GM19372 (cell line): ENCODE measurements at regions not wholly inside any gene's neighbourhood (a gene's known extent, or its start where the extent isn't known, plus 50 kb on each side); places are given as distances from the start of the nearest gene placed in this dataset.
"Not testable (repeated sequence)": the region's sequence is repeated elsewhere in the genome, so short reads cannot be mapped to it uniquely, and the experiment has no call there.

Experiments used
- ATAC-seq: cut with Tn5 transposase; IDR thresholded peaks from one replicate; pipeline ENCODE4 v1.9.1; 2021; ENCODE audit warnings: mild to moderate bottlenecking, low read depth, moderate library complexity; ENCODE audit not compliant: unreplicated experiment

GRCh38 chr16:48958681-48959080 lies 323.0 kb downstream of the CBLN1 start:
- no peak for ATAC-seq

DNA sequence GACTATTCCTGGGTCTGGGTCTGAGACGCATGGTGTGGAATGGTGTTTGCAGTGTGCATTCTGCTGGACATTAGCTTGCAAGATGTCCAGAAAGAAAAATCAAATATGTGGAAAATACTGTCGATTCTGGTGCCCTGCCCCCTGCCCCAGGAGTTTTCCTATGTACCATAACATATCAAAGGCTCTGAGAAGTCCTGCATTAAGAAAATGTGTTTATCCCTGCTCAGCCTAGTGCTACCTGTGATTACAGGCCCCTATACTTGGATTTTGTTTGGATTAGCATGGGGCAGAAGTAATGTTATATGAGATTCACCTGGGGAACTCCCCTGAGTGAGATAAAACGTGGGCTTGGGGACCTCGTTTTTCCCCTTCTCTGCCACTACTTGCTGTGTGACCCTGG lies 325.0 kb downstream of the CBLN1 start:
- no peak for ATAC-seq

- no peak for ATAC-seq
These were observed 325.8 kb downstream of the CBLN1 start for GRCh38 chr16:48955837-48956236.

- not testable (repeated sequence) for ATAC-seq
These were observed 330.0 kb downstream of the CBLN1 start for GRCh38 chr16:48951621-48952125.

GRCh38 chr16:48950184-48950583 lies 331.5 kb downstream of the CBLN1 start:
- ATAC-seq: no peak

DNA sequence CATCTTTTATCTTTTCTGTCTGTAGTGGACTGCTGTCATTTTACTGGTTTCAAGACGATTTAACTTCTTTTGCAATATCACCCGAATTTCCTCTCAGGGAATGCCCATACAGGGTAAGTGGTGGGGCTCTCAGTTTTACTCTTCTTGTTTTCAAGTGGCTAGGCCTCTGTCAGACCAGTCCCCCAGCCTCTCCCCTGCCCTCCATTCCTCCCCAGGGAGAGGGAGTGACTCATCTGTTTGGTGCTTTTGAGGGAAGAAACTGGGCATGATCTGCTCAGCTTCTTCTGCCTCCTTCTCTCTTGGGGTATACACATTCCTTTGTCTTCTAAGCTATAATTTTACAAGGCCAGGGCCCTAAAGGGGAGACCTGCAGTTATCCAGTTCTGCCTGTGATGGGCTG lies 332.0 kb downstream of the CBLN1 start:
- no peak for ATAC-seq

DNA sequence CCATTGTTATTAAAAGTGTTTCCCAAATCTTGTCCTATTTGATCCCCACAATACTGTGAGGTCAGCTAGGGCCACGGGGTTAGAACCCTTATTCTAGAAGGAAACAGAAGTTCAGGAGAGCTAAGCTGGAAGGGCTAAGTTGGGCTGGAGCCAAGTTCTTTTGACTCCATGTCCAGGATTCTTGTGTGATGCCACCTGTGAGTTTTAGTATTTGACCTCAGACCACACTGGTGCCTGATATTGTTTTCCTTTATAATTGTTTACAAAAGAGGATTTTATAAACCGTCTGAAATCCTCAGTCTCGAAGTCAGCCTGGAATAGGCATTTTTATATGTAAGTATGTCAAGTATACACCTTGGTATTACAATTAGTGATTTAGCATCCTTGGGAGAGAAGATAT lies 332.7 kb downstream of the CBLN1 start:
- no peak for ATAC-seq

DNA sequence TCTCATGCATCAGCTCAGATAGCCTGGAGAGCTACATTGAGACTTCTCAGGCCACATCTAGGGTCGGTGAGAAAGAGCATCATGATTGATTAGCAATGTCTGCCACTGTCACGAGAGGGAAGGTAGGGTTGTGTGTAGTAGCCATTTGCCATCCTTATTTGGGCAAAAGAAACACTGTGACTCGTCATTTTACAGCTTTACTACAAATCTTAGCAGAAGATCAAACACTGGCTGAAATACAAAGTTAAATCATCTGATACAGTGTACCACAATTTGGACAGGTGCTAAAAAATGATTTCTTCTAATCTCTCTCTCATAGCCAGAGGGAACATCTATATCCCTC lies 334.3 kb downstream of the CBLN1 start:
- no peak for ATAC-seq

DNA sequence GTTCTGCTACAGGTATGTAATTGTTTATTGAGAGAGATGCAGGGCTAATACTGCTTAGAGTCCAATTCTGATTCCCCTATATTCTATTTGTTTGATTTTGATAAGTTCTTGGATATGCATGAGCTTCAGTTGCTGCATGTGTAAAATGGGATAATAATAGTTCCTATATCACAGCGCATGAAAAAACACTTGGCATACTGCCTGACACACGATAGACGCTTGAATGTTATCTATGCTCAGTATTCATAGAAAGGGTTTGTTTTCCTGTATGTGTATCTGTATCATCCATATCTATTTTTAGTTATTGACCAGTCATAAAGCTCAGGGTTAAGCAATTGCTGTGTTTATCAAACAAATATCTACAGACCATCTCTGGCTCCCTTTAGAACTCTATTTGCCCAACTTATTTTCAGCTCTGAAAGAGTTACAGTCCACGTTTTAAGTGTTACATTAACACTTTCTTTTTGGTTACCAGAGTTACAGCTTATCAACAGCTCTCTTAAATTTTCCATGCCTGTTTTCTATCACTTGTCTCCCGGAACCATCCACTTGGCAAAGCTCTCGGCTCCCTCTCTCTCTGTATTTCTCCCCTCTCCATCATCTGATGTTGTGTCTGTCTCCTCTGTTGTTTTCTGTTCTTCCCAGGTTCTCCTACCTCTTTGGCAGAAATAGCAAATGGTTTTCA lies 334.8 kb downstream of the CBLN1 start:
- ATAC-seq: no peak

GRCh38 chr16:48942996-48943395 lies 333.0 kb upstream of the N4BP1 start:
- no peak for ATAC-seq

GRCh38 chr16:48936811-48937210 lies 326.8 kb upstream of the N4BP1 start:
- ATAC-seq: no peak

DNA sequence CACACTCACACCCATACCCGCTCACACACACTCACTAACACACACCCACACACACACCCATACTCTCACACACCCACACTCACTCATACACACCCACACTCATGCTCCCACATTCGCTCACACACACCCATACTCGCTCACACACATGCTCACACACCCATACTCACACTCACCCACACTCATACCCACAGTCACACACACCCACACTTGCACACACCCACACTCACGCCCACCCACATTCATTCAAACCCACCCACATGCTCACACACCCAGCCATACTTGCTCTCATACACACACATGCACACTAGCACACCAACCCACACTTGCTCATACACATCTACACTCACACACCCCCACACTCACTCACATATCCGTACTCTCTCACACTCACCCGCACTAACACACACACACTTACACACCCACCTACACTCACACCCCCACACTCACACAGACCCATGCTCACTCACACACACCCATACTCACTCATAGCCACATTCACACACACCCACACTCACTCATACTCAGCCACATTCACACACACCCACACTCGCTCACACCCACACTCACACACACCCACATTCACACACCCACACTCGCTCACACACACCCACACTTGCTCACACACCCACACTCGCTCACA lies 322.4 kb upstream of the N4BP1 start:
- ATAC-seq: no peak

GRCh38 chr16:48930951-48931553 lies 321.1 kb upstream of the N4BP1 start:
- ATAC-seq: no peak

GRCh38 chr16:48919791-48920190 lies 309.8 kb upstream of the N4BP1 start:
- ATAC-seq: no peak

GRCh38 chr16:48918520-48919258 lies 308.7 kb upstream of the N4BP1 start:
- ATAC-seq: no peak

- ATAC-seq: no peak
These were observed 306.6 kb upstream of the N4BP1 start for GRCh38 chr16:48916566-48916965.

DNA sequence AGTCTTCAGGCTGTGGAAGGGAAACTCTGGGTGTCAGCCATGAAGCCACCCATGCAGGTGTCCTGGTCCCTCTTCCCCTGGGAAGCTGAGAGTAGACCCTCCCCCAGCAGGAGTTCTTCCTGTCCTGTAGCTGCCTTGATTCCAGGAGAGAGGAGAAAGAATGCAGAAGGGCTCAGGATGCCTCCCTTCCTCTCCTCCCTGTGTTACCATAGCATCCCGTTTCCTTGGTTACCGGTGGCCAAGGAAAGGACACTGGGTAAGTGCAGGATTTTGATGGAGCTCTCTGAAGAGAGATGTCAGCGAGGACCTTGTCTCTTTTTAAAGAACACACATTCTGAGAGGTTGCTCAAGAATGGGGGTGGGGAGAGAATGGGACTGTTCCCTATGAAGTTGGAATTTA lies 304.1 kb upstream of the N4BP1 start:
- no peak for ATAC-seq

- no peak for ATAC-seq
These were observed 303.4 kb upstream of the N4BP1 start for GRCh38 chr16:48913384-48913783.

DNA sequence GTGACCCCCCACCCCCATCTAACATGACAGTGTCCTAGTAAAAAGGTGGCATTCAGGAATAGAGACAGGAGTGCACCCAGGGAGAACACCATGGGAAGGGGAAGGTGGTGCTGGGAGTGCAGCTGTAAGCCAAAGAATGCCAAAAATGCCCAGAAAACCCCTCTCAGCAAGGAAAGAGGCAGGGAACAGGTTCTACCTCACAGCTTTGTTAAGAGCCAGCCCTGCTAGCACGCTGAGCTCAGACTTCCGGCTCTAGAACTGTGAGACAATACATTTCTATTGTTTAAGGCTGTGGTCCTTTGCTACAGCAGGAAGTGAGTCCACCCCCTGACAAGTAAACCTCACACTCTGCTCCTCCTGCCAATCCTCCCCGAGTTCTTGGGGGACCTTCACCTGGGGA lies 302.4 kb upstream of the N4BP1 start:
- ATAC-seq: no peak

DNA sequence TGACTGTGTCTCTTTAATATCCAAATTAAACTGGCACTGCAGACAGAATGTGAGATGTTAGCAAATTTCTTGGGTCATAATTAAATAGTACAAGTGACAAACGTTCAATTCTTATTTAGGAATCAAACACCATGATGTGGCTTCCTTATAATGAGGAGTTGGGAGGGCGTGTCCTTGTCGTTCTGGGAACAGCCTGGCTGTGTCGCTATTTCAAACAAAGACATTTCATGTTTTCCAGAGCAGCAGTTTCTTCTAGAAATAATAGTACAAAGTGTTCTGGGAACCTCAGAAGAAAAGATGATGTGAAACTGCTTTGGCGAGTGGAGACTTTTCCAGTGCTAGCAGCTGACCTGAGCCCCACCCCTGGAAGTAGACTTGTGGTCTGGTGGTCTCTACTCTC lies 301.7 kb upstream of the N4BP1 start:
- ATAC-seq: no peak

DNA sequence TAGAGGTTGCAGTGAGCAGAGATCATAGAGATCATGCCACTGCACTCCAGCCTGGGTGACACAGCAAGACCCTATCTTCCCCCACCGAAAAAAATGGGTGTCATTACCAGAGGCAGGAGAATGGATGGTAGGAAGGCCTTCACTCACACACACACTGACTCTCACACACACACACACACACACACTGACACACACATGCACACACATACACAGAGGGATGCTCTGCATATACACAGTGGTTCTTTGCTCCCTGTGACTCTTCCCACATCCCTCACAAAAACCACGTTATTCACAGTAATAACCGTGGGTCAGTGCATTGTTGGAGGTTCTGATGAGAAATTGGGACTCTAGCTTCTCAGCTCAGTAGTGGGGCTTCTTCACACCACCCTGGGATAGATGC lies 300.2 kb upstream of the N4BP1 start:
- no peak for ATAC-seq
